SKM-1 (cell line): ENCODE measurements at regions not wholly inside any gene's neighbourhood (a gene's known extent, or its start where the extent isn't known, plus 50 kb on each side); places are given as distances from the start of the nearest gene placed in this dataset.

Experiments used
- DNase-seq: peaks from one replicate; lab custom pipeline; 2025; ENCODE audit not compliant: unreplicated experiment; lab: John Stamatoyannopoulos, UW

DNA sequence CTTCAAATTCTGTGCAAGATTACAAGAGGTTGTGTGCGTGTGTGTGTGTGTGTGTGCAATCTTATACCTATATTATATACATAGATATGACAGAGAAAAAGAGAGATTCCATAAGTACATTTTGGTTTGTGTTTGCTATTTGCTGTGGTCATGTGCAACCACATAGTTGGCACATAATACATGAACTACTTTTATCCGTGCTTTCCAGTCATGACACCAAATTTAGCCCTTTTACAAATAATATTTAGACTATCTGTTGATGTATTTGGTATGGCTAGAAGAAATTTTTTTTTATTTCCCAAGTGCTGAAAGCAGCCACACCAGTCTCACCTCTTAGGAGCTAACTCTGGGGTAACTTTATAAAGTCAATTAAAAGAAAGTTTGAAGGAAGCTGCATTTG lies 63.5 kb upstream of the EGFR start:
- DNase-seq, result no peak

DNA sequence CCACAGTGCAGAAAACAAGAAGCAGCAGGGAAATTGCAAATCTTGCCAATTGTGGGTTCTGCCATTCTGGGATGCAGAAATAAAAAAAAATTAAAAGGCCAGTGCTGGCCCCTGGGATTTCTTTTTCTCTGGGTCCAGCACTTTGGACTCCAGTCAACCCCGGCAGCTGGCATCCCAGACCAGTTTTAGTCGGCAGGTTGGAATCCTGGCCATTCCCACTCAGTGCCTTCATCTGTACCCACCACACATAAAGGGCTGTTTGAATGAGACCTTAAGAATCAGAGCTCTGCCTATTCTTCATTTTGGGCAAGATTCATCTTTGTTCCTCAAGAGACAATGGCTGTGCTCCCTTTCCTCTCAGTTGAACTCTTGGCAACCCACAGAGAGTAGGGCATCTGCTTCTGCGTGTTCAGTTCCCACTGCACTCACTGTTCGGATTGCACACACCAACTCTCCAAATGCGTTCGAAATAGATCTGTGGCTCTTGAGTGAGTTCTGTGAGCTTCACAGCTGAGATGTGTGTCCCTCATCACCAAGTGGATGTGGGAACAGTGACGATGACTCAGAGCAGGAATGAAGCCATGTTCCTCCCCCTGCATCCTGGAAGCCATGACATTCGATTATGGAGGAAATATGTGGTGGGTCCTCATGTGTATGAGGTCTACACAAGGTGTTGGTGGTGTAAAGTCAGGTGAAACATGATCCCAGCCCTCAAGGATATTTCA lies 63.0 kb upstream of the EGFR start:
- DNase-seq, result no peak

DNA sequence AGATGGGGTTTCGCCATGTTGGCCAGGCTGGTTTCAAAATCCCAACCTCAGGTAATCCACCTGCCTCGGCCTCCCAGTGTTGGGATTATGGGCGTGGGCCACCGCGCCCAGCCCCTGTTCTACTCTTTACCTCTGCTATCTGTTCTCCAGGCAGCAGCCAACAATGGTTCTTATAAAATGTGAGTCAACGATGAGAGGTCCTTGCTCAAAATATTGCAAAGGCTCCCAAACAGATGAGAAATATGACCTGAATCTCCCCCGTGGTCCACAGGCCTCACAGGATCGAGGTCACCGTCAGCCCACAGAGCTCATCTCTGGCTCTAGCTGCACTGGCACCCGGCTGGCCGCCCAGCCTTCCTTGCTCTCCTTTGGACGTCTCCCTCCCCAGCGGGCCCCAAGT lies 62.0 kb upstream of the EGFR start:
- no peak for DNase-seq

DNA sequence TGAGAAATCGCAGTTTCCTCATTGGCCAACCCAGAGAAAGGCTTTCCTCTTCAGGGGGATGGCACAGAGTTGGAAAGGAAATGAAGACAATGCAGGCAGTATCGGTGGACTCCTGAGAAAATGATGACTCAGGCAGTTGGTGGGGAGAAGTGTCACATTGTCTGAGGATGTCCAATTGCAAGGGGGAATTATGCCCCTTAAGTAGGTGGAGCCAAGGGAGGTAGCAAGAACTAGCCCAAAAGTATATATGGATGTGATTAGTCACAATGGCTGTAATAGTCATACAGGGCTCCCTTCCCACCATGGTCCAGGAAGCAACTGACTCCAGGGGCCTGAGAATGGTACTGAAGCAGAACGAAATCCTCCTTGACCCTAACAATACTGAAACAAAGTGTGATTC lies 58.3 kb upstream of the EGFR start:
- no peak for DNase-seq

DNA sequence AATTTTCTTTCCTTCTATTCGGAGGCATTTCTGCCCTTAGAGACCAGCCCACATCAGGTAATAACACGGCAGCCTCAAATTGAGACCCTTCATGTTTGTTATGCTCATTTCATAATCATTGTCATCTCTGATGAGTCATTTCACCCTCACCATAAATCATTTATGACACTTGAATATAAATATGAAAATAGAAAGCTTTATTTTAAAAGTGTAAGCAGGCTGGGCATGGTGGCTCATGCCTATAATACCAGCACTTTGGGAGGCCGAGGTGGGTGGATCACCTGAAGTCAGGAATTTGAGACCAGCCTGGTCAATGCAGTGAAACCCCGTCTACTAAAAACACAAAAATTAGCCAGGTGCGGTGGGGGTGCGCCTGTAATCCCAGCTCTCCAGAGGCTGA lies 57.4 kb upstream of the EGFR start:
- DNase-seq, result no peak

DNA sequence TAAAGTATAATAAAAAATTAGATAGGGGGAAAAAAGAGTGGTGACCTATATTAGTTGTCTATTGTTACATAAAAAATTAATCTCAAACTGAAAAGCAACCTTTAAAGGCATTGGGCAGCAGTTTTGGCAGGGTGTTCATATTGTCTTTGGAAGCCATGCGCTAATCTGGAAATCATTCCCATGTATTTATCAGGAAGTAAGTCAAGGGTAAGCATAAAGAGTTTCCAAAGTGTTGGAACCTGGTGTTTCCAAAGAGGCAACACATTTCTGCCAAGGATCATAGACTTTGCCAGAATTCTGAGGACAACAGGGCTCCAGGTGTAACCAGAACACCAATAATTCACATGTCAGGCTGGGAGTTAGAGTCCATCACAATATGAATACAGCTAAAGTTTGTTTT lies 55.7 kb upstream of the EGFR start:
- DNase-seq, result no peak

DNA sequence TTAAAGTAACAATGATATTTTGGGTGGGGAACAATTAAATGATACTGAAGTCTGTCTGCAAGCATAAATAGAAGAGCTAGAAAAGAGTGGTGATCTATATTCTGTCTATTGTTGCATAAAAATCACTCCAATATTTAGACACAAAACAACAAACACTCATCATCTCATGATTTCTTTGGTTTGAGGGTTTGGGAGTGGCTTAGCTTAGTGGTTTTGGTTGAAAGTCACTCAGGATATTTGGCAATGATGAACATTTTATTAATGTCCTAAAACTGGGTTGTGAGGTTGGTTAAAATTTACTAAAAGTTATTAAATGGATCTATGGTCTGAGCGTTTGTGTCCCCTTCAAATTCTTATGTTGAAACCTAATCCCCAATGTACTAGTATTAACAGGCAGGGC lies 54.7 kb upstream of the EGFR start:
- no peak for DNase-seq

DNA sequence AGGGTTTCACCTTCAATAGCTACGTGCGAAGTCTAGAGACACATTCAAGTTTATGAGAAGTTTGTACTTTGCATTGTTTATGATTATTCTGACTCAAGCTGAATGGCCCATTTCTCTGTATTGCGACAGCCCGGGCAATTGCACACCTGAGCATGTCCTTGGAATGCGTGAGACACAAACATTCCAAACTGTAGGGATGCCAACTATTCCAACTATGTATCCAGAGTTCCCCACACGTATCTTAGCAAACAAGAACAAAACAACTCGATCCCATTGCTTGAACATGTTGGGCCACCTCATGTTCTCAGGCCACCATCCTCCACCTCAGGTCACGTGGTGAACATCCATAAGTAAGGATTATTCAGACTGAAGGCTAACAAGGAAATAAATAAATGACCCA lies 51.4 kb upstream of the EGFR start:
- DNase-seq, result no peak

DNA sequence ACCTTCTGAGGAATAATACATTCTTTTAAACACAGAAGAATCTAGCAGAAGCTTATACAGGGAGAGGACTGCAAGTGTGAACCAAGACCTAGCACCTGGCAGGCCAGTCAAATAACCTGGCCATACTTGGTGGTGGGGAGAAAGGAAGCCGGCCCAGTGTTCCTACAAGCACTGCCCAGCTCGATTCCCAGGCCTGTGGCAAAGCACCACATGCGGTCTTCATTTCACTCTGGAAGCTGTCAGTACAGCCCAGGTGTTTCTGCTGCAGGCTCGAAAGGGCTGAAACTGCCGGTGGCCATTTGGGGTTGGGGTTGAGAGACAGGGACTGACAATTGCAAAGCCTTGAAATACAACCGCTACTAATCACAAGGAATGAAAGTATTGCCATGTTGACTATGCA lies 50.8 kb upstream of the EGFR start:
- DNase-seq, result no peak
